ENCODE measurements at regions not wholly inside any gene's neighbourhood (a gene's known extent, or its start where the extent isn't known, plus 50 kb on each side); places are given as distances from the start of the nearest gene placed in this dataset.

- peaks cover 5% of the 10 kb centered on the region for H3K9me3 Mint-ChIP-seq
- H3K4me3 Mint-ChIP-seq, result no peak overlapping the region
- no peak for DNase-seq
- POLR2A ChIA-PET, result no interaction called here
- no peaks in the 10 kb centered on the region for H3K36me3 Mint-ChIP-seq (ENCODE audit: low read depth)
- H3K27me3 Mint-ChIP-seq, result no peaks in the 10 kb centered on the region
- H3K27ac Mint-ChIP-seq, result no peak overlapping the region
- CTCF ChIA-PET, result no interaction called here
- no peaks in the 10 kb centered on the region for H3K4me1 Mint-ChIP-seq
Observed at GRCh38 chr2:67532387-67532786, 135.3 kb downstream of the ETAA1 start.

DNA sequence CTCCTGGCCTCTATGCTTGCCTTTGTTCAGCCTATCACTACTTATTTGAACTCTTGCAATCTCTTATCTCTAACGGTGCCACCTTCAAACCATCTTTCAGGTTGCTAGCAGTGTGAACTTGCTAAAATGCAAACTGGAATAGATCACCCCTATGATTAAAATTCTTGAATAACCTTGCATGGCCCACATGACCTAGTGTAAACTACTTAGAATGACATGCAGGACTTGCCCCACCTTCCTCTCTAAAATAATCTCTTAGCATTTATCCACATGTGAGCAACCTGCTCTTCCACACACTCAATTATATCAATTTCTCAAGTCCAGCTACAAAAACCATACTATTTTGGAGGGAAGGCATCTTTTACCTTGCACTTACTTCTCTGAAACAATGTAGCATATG, 137.6 kb downstream of the ETAA1 start:
- no peak overlapping the region for H3K27ac Mint-ChIP-seq
- no peaks in the 10 kb centered on the region for H3K4me1 Mint-ChIP-seq
- H3K36me3 Mint-ChIP-seq (ENCODE audit: low read depth), result no peaks in the 10 kb centered on the region
- POLR2A ChIA-PET, result no interaction called here
- no peak overlapping the region for H3K4me3 Mint-ChIP-seq
- CTCF ChIA-PET, result no interaction called here
- no peak for DNase-seq
- peaks cover 7% of the 10 kb centered on the region for H3K9me3 Mint-ChIP-seq
- H3K27me3 Mint-ChIP-seq, result no peaks in the 10 kb centered on the region

GRCh38 chr2:67540962-67541361, 143.8 kb downstream of the ETAA1 start:
- no peaks in the 10 kb centered on the region for H3K4me1 Mint-ChIP-seq
- no peak overlapping the region for H3K4me3 Mint-ChIP-seq
- no peak overlapping the region for H3K27ac Mint-ChIP-seq
- peaks cover 21% of the 10 kb centered on the region for H3K9me3 Mint-ChIP-seq
- H3K27me3 Mint-ChIP-seq, result no peaks in the 10 kb centered on the region
- no peak for DNase-seq
- CTCF ChIA-PET, result no interaction called here
- no peaks in the 10 kb centered on the region for H3K36me3 Mint-ChIP-seq (ENCODE audit: low read depth)
- POLR2A ChIA-PET, result no interaction called here

- peaks cover 18% of the 10 kb centered on the region for H3K9me3 Mint-ChIP-seq
- POLR2A ChIA-PET, result no interaction called here
- DNase-seq, result no peak
- no peaks in the 10 kb centered on the region for H3K36me3 Mint-ChIP-seq (ENCODE audit: low read depth)
- H3K27me3 Mint-ChIP-seq, result no peaks in the 10 kb centered on the region
- H3K4me3 Mint-ChIP-seq, result no peak overlapping the region
- H3K27ac Mint-ChIP-seq, result no peak overlapping the region
- CTCF ChIA-PET, result no interaction called here
- H3K4me1 Mint-ChIP-seq, result no peaks in the 10 kb centered on the region
Observed at GRCh38 chr2:67544286-67544685, 147.2 kb downstream of the ETAA1 start.

GRCh38 chr2:67548317-67549201, 151.4 kb downstream of the ETAA1 start:
- POLR2A ChIA-PET, result no interaction called here
- Mint-ChIP-seq H3K9me3 (peaks cover 14% of the 10 kb centered on the region), H3K27me3 (no peaks in the 10 kb centered on the region), H3K4me3 (no peak overlapping the region), H3K36me3 (ENCODE audit: low read depth) (no peaks in the 10 kb centered on the region), H3K27ac (no peak overlapping the region), H3K4me1 (no peaks in the 10 kb centered on the region)
- CTCF ChIA-PET, result no interaction called here
- no peak for DNase-seq

DNA sequence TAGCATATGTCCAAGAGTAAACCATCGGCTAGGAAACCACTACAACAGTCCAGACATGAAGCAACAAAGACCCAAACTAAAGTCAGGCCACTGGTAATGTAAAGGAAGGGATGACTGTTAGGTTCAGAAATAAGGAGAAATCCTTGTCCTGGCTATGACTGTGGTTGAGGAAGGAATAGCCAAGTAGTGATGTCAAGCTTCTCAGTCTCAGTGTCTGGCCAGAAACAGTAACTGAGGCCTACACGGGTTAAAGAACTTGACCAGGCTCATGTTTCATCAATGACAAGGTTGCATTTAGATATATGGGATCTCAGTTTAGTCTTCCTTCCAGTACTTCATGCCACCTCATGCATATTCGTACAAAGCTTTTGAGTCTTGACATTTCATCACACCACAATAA, 162.0 kb downstream of the ETAA1 start:
- Mint-ChIP-seq H3K4me3 (no peak overlapping the region), H3K36me3 (ENCODE audit: low read depth) (no peaks in the 10 kb centered on the region), H3K4me1 (no peaks in the 10 kb centered on the region), H3K27ac (no peak overlapping the region), H3K27me3 (no peaks in the 10 kb centered on the region), H3K9me3 (peaks cover 2% of the 10 kb centered on the region)
- no peak for DNase-seq
- ChIA-PET CTCF (no interaction called here), POLR2A (no interaction called here)

- Mint-ChIP-seq H3K9me3 (peaks cover 2% of the 10 kb centered on the region), H3K27me3 (no peaks in the 10 kb centered on the region), H3K4me3 (no peak overlapping the region), H3K36me3 (ENCODE audit: low read depth) (no peaks in the 10 kb centered on the region), H3K27ac (no peak overlapping the region), H3K4me1 (no peaks in the 10 kb centered on the region)
- DNase-seq, result no peak
- CTCF ChIA-PET, result no interaction called here
- POLR2A ChIA-PET, result no interaction called here
Observed at GRCh38 chr2:67560771-67561456, 163.8 kb downstream of the ETAA1 start.

GRCh38 chr2:67561457-67561965, 164.4 kb downstream of the ETAA1 start:
- H3K9me3 Mint-ChIP-seq, result peaks cover 2% of the 10 kb centered on the region
- H3K4me1 Mint-ChIP-seq, result no peaks in the 10 kb centered on the region
- CTCF ChIA-PET, result no interaction called here
- POLR2A ChIA-PET, result no interaction called here
- H3K27ac Mint-ChIP-seq, result no peak overlapping the region
- DNase-seq, result no peak
- H3K4me3 Mint-ChIP-seq, result no peak overlapping the region
- H3K27me3 Mint-ChIP-seq, result no peaks in the 10 kb centered on the region
- no peaks in the 10 kb centered on the region for H3K36me3 Mint-ChIP-seq (ENCODE audit: low read depth)

- CTCF ChIA-PET, result no interaction called here
- Mint-ChIP-seq H3K36me3 (ENCODE audit: low read depth) (no peaks in the 10 kb centered on the region), H3K27me3 (no peaks in the 10 kb centered on the region), H3K27ac (no peak overlapping the region), H3K4me1 (no peaks in the 10 kb centered on the region), H3K9me3 (peaks cover 2% of the 10 kb centered on the region), H3K4me3 (no peak overlapping the region)
- DNase-seq, result no peak
- POLR2A ChIA-PET, result no interaction called here
Observed at GRCh38 chr2:67564076-67564475, 166.9 kb downstream of the ETAA1 start.

DNA sequence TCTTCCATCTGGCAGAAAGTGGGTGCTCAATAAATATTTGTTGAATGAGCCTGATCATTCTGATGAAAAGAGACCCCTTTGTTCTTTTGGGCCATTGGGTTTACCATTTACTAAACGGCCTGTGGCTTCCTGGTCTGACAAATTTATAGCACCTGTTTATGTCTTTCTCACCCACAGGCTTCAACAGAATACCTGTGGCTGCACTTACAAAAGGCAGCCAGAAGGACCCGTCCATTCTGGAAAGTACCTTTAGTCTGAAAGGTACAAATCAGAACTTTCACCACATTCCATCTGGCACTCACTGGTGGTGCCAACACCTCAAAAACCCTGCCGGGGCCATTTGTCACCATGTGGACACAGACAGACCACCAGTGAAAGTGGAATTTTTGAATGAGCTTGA, 167.5 kb downstream of the ETAA1 start:
- no peaks in the 10 kb centered on the region for H3K36me3 Mint-ChIP-seq (ENCODE audit: low read depth)
- no peak overlapping the region for H3K4me3 Mint-ChIP-seq
- DNase-seq, result no peak
- H3K27ac Mint-ChIP-seq, result no peak overlapping the region
- CTCF ChIA-PET, result no interaction called here
- no peaks in the 10 kb centered on the region for H3K4me1 Mint-ChIP-seq
- peaks cover 2% of the 10 kb centered on the region for H3K9me3 Mint-ChIP-seq
- H3K27me3 Mint-ChIP-seq, result no peaks in the 10 kb centered on the region
- POLR2A ChIA-PET, result no interaction called here

DNA sequence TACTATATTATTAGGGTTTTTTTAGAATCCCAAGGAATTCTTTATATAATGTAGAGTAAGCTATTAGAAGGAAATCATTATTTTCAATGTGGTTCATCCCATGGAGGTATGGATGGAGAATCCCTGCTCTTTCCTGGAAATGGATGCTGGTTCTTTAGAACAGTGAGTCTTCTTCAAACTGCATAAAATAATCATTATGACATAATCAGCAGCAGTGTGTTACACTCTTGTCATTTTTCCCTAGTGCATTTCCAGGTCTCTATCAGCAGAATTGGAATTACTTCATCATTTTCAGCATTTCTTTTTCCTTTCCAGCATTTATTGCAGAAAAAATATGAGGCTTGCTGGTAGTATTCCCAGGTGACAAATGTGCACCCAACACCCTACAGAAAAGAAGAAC, 168.1 kb downstream of the ETAA1 start:
- H3K27ac Mint-ChIP-seq, result no peak overlapping the region
- peaks cover 2% of the 10 kb centered on the region for H3K9me3 Mint-ChIP-seq
- ChIA-PET POLR2A (no interaction called here), CTCF (no interaction called here)
- H3K36me3 Mint-ChIP-seq (ENCODE audit: low read depth), result no peaks in the 10 kb centered on the region
- H3K27me3 Mint-ChIP-seq, result no peaks in the 10 kb centered on the region
- no peaks in the 10 kb centered on the region for H3K4me1 Mint-ChIP-seq
- H3K4me3 Mint-ChIP-seq, result no peak overlapping the region
- DNase-seq, result no peak

DNA sequence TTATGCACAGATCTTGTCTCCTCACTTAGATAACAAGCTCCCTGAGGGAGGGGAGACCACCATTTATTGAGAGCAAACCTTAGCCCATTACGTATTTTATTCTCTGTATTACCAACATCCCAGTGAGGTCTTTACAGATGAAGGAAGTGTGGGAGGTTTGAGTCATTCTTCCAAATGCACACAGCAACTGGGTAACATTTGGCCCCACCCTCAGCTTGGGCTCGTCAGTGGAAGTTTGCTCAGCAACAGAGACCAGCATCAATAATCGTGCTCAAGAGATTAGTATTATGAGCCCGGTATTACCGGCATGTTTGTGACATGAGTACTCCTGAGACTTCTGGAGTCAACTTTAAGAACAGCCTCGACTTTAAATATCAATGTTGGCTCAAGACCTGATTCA, 168.6 kb downstream of the ETAA1 start:
- Mint-ChIP-seq H3K36me3 (ENCODE audit: low read depth) (no peaks in the 10 kb centered on the region), H3K4me3 (no peak overlapping the region), H3K27ac (no peak overlapping the region), H3K9me3 (peaks cover 2% of the 10 kb centered on the region), H3K27me3 (no peaks in the 10 kb centered on the region), H3K4me1 (no peaks in the 10 kb centered on the region)
- ChIA-PET CTCF (no interaction called here), POLR2A (no interaction called here)
- no peak for DNase-seq

GRCh38 chr2:67566285-67566684, 169.2 kb downstream of the ETAA1 start:
- Mint-ChIP-seq H3K36me3 (ENCODE audit: low read depth) (no peaks in the 10 kb centered on the region), H3K27ac (no peak overlapping the region), H3K9me3 (peaks cover 2% of the 10 kb centered on the region), H3K27me3 (no peaks in the 10 kb centered on the region), H3K4me3 (no peak overlapping the region), H3K4me1 (no peaks in the 10 kb centered on the region)
- DNase-seq, result no peak
- ChIA-PET POLR2A (no interaction called here), CTCF (no interaction called here)
